ENCODE measurements at regions not wholly inside any gene's neighbourhood (a gene's known extent, or its start where the extent isn't known, plus 50 kb on each side); places are given as distances from the start of the nearest gene placed in this dataset.

DNA sequence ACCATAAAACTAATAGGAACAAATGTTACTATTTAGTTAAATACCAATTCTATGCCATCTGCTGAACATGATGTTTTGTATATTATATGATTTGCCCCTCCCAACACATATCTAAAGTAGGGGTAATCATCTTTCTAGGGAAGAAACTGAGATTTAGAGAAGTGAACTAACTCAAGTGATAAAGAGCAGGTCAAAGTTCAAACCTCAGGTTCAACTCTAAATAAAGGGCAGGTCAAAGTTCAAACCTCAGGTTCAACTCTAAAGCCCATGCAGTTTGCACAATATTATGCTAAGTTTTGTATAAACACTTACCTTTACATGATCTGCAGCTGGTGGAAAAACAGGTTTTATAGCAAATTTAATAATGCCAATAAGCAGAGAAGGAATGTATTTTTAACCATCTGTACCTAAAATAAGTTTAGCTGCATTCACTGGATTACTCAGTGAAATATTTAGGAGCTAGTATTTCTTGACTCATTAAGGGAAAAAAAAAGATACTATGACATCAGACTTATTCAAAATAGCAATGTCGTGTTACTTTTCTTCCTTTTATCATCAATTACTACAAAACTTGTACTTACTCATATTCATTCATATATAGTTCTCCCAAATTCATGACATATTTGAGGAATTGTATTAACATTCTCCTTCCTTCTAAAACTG lies 1194.3 kb upstream of the CELF2 start:
- no peak overlapping the region for H3K27ac Mint-ChIP-seq (ENCODE audit: unreplicated experiment)

DNA sequence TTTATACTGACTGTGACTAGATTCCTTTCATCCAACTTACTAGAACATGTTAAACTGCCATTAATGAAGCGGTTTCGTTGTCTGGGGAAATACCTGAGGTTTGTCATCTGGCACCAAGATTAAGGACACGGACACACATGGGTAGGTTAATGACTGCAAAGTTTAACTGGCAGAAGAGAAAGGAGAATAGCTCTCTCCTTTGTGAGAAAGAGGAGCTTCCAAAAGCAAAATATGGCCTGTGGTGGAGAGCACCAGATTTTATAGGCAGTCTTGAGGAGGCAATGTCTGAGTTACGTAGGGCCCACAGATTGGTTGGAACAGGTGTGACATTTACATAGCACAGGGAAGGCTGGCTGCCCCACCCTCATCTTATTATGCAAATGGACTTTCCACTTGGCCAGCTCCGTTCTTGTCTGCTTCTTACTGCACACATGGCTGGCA lies 1193.0 kb upstream of the CELF2 start:
- peaks cover 29% of the 10 kb centered on the region for H3K9me3 Mint-ChIP-seq (ENCODE audit: unreplicated experiment)
- CTCF ChIA-PET = no interaction called here
- H3K27ac Mint-ChIP-seq (ENCODE audit: unreplicated experiment) = peak overlapping the region; percentile 83
- peak; percentile 37 to 72 for DNase-seq
- POLR2A ChIA-PET = interaction anchor here (0.6 kb wide), 1 partner anchor 1517 kb away, joined by 3 read pairs; no protein-coding TSS in a partner anchor
- no peaks in the 10 kb centered on the region for H3K27me3 Mint-ChIP-seq (ENCODE audit: insufficient read depth, unreplicated experiment)
- intact Hi-C loops (cut with micrococcal nuclease; ENCODE audit: unreplicated experiment) = loop anchor here (1.0 kb wide), 1 partner anchor 90 kb away; no protein-coding TSS in a partner anchor
- Histone ChIP-seq H3K9me3 (peaks cover 21% of the 10 kb centered on the region), H3K4me1 (peaks cover 46% of the 10 kb centered on the region), H3K36me3 (ENCODE audit: control insufficient read depth, insufficient read depth, low read length) (no peaks in the 10 kb centered on the region), H3K27me3 (replicated peaks; ENCODE audit: control insufficient read depth, insufficient read depth, low read length) (no peaks in the 10 kb centered on the region), H3K4me3 (ENCODE audit: low read depth, low read length) (no peak overlapping the region)
- peaks cover 18% of the 10 kb centered on the region for H3K36me3 Mint-ChIP-seq (ENCODE audit: insufficient read depth, unreplicated experiment)
- BruUV-seq (replicated peaks) = no TSS peak
- H3K4me3 Mint-ChIP-seq (ENCODE audit: unreplicated experiment) = no peak overlapping the region
- TF ChIP-seq, protein P1, sequence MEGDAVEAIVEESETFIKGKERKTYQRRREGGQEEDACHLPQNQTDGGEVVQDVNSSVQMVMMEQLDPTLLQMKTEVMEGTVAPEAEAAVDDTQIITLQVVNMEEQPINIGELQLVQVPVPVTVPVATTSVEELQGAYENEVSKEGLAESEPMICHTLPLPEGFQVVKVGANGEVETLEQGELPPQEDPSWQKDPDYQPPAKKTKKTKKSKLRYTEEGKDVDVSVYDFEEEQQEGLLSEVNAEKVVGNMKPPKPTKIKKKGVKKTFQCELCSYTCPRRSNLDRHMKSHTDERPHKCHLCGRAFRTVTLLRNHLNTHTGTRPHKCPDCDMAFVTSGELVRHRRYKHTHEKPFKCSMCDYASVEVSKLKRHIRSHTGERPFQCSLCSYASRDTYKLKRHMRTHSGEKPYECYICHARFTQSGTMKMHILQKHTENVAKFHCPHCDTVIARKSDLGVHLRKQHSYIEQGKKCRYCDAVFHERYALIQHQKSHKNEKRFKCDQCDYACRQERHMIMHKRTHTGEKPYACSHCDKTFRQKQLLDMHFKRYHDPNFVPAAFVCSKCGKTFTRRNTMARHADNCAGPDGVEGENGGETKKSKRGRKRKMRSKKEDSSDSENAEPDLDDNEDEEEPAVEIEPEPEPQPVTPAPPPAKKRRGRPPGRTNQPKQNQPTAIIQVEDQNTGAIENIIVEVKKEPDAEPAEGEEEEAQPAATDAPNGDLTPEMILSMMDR (IDR thresholded peaks at IDR 0.05; ENCODE audit: insufficient read depth in 1 of 2, low read depth in 1 of 2, low read length in 1 of 2, severe bottlenecking in 1 of 2, unreplicated experiment in 1 of 2) = no peak
- H3K4me1 Mint-ChIP-seq (ENCODE audit: low read depth, unreplicated experiment) = peaks cover 28% of the 10 kb centered on the region

More for the DNA sequence above, 1194.3 kb upstream of the CELF2 start:
- intact Hi-C loops (cut with micrococcal nuclease; ENCODE audit: unreplicated experiment) = no loop called here
- DNase-seq = no peak
- Histone ChIP-seq H3K4me1 (peaks cover 41% of the 10 kb centered on the region), H3K4me3 (ENCODE audit: low read depth, low read length) (no peak overlapping the region), H3K27me3 (replicated peaks; ENCODE audit: control insufficient read depth, insufficient read depth, low read length) (no peaks in the 10 kb centered on the region), H3K9me3 (peaks cover 19% of the 10 kb centered on the region), H3K36me3 (ENCODE audit: control insufficient read depth, insufficient read depth, low read length) (no peaks in the 10 kb centered on the region)
- TF ChIP-seq, protein P1 (IDR thresholded peaks at IDR 0.05; ENCODE audit: insufficient read depth in 1 of 2, low read depth in 1 of 2, low read length in 1 of 2, severe bottlenecking in 1 of 2, unreplicated experiment in 1 of 2) = no peak
- peaks cover 32% of the 10 kb centered on the region for H3K9me3 Mint-ChIP-seq (ENCODE audit: unreplicated experiment)
- H3K36me3 Mint-ChIP-seq (ENCODE audit: insufficient read depth, unreplicated experiment) = peaks cover 18% of the 10 kb centered on the region
- BruUV-seq (replicated peaks) = no TSS peak
- H3K27me3 Mint-ChIP-seq (ENCODE audit: insufficient read depth, unreplicated experiment) = no peaks in the 10 kb centered on the region
- ChIA-PET CTCF (no interaction called here), POLR2A (no interaction called here)
- H3K4me1 Mint-ChIP-seq (ENCODE audit: low read depth, unreplicated experiment) = peaks cover 28% of the 10 kb centered on the region
- no peak overlapping the region for H3K4me3 Mint-ChIP-seq (ENCODE audit: unreplicated experiment)

DNA sequence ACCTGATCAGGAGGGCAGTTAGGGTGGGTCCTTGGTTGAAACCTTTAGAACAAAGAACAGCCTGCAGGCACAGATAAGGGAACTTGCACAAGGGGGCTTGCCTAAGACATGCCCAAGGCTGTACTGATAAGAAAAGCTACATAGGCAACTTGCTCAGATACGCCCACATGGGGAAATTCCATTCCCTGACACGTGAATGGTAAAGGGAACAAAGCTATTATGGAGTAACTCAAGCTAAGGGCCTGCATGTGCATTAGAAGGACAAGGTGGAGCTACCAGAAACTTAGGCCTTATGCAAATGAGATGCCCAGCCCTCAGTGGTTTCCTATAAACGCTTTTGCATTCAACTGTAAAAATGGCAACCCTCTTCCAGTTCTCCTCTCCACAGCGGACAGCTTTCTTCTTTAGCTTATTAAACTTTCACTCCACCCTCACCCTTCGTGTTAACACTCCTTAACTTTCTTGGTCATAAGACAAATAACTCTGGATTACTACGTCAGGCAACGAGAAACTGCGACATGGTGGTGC lies 1192.1 kb upstream of the CELF2 start:
- Histone ChIP-seq H3K9me3 (peaks cover 23% of the 10 kb centered on the region), H3K4me1 (peaks cover 48% of the 10 kb centered on the region), H3K36me3 (ENCODE audit: control insufficient read depth, insufficient read depth, low read length) (no peaks in the 10 kb centered on the region), H3K4me3 (ENCODE audit: low read depth, low read length) (no peak overlapping the region), H3K27me3 (replicated peaks; ENCODE audit: control insufficient read depth, insufficient read depth, low read length) (no peaks in the 10 kb centered on the region)
- H3K4me1 Mint-ChIP-seq (ENCODE audit: low read depth, unreplicated experiment) = peaks cover 28% of the 10 kb centered on the region
- H3K36me3 Mint-ChIP-seq (ENCODE audit: insufficient read depth, unreplicated experiment) = peaks cover 13% of the 10 kb centered on the region
- peak; percentile 91 to 94 for DNase-seq
- intact Hi-C loops (cut with micrococcal nuclease; ENCODE audit: unreplicated experiment) = loop anchor here (1.0 kb wide), 1 partner anchor 91 kb away; no protein-coding TSS in a partner anchor
- H3K27me3 Mint-ChIP-seq (ENCODE audit: insufficient read depth, unreplicated experiment) = no peaks in the 10 kb centered on the region
- CTCF ChIA-PET = no interaction called here
- POLR2A ChIA-PET = interaction anchor here (0.5 kb wide), 1 partner anchor 1969 kb away, joined by 3 read pairs; no protein-coding TSS in a partner anchor
- TF ChIP-seq, protein P1 (IDR thresholded peaks at IDR 0.05; ENCODE audit: insufficient read depth in 1 of 2, low read depth in 1 of 2, low read length in 1 of 2, severe bottlenecking in 1 of 2, unreplicated experiment in 1 of 2) = no peak
- H3K4me3 Mint-ChIP-seq (ENCODE audit: unreplicated experiment) = no peak overlapping the region
- BruUV-seq (replicated peaks) = no TSS peak
- H3K27ac Mint-ChIP-seq (ENCODE audit: unreplicated experiment) = peak overlapping the region; percentile 83
- H3K9me3 Mint-ChIP-seq (ENCODE audit: unreplicated experiment) = peaks cover 29% of the 10 kb centered on the region
